Endothelial cell of umbilical vein (primary cell): ENCODE measurements at regions not wholly inside any gene's neighbourhood (a gene's known extent, or its start where the extent isn't known, plus 50 kb on each side); places are given as distances from the start of the nearest gene placed in this dataset.

ENCODE experiments used
- BruUV-seq: library from RNA; stranded (reverse); fragments of 400-500 nt; replicated peaks from 2 replicates; lab custom pipeline; 2021; lab: Mats Ljungman, UMichigan
- CTCF ChIA-PET: fragments of 300-600, 350-600 bp; sonication (Branson Sonifier 250); formaldehyde crosslinking; loops from one replicate; lab custom pipeline; 2021; ENCODE audit warnings: antibody characterized with exemption, inconsistent platforms; lab: Charles Lee
- POLR2A ChIA-PET: fragments of 300-600, 350-600 bp; sonication (Branson Sonifier 250); formaldehyde crosslinking; loops from one replicate; lab custom pipeline; 2021; ENCODE audit warnings: antibody characterized with exemption, inconsistent platforms; lab: Charles Lee
- DNase-seq: peaks from one replicate; pipeline ENCODE4 v3.0.0-alpha.2; 2011; ENCODE audit warnings: low read depth, low spot score
- FAIRE-seq: peaks from 2 replicates; lab custom pipeline; 2011; peaks lifted over from hg19 to GRCh38; lab: Jason Lieb, UNC
- H2AFZ ChIP-seq: 2 replicates; pipeline ENCODE4 v1.6.0; 2012; ENCODE audit warnings: low read depth, low read length, control low read depth, inconsistent platforms
- H3K27ac ChIP-seq: 2 replicates; pipeline ENCODE4 v1.5.1; 2011; ENCODE audit warnings: low read depth, mild to moderate bottlenecking, control low read depth, low read length, moderate library complexity; ENCODE audit not compliant: insufficient read depth
- H3K27me3 ChIP-seq, 2 experiments: 2 replicates each; pipeline versions ENCODE4 v1.6.0 to v1.6.1; 2011; ENCODE audit warnings: low read length in 2 of 2, mixed read lengths in 1 of 2; ENCODE audit not compliant: control insufficient read depth in 2 of 2, insufficient read depth in 2 of 2
- H3K36me3 ChIP-seq, 2 experiments: 2 replicates in 1 of 2; 3 replicates in 1 of 2; pipeline ENCODE4 v1.5.1; 2011; ENCODE audit warnings: low read length in 2 of 2, mild to moderate bottlenecking in 1 of 2, moderate library complexity in 1 of 2; ENCODE audit not compliant: control insufficient read depth in 2 of 2, insufficient read depth in 2 of 2; ENCODE audit errors: extremely low read depth in 1 of 2
- H3K4me1 ChIP-seq: 3 replicates; pipeline ENCODE4 v1.5.1; 2011; ENCODE audit warnings: mild to moderate bottlenecking, low read length; ENCODE audit not compliant: control insufficient read depth, insufficient read depth; ENCODE audit errors: extremely low read depth
- H3K4me2 ChIP-seq: 2 replicates; pipeline ENCODE4 v1.6.1; 2011; ENCODE audit warnings: low read length, control low read depth, mixed read lengths; ENCODE audit not compliant: insufficient read depth
- H3K4me3 ChIP-seq, 3 experiments: fragments of 200-600 bp in 1 of 3; sonication (generic), shearing (Covaris generic) in 1 of 3; replicated peaks in 1 of 3; 2 replicates each; pipeline ENCODE4 v1.5.1; 2011 to 2016; ENCODE audit warnings: control low read depth in 3 of 3, low read length in 3 of 3, mild to moderate bottlenecking in 2 of 3, inconsistent platforms in 1 of 3, low read depth in 1 of 3, moderate library complexity in 1 of 3; ENCODE audit not compliant: insufficient read depth in 1 of 3
- H3K79me2 ChIP-seq: 2 replicates; pipeline ENCODE4 v1.6.0; 2012; ENCODE audit warnings: low read length, inconsistent platforms; ENCODE audit not compliant: control insufficient read depth, insufficient read depth
- H3K9ac ChIP-seq: replicated peaks from 2 replicates; pipeline ENCODE3; 2011; ENCODE audit warnings: low read length, control low read depth; ENCODE audit not compliant: insufficient read depth; ENCODE audit errors: extremely low read depth
- H3K9me1 ChIP-seq: replicated peaks from 3 replicates; pipeline ENCODE4 v1.6.0; 2011; ENCODE audit warnings: mild to moderate bottlenecking, low read length; ENCODE audit not compliant: control insufficient read depth, insufficient read depth; ENCODE audit errors: extremely low read depth
- H3K9me3 ChIP-seq: replicated peaks from 2 replicates; pipeline ENCODE4 v1.5.1; 2012; ENCODE audit warnings: low read length, inconsistent platforms; ENCODE audit not compliant: control insufficient read depth, insufficient read depth
- H4K20me1 ChIP-seq: replicated peaks from 2 replicates; pipeline ENCODE3; 2011; ENCODE audit warnings: mild to moderate bottlenecking, low read length; ENCODE audit not compliant: control insufficient read depth, insufficient read depth; ENCODE audit errors: extremely low read depth
- CTCF ChIP-seq, 2 donors: IDR thresholded peaks; 1 replicate in 1 of 2; 2 replicates in 1 of 2; pipeline ENCODE4 v1.5.1; 2011; ENCODE audit warnings: low read length in 2 of 2, mild to moderate bottlenecking in 2 of 2, moderate library complexity in 2 of 2, control low read depth in 1 of 2, inconsistent platforms in 1 of 2, low read depth in 1 of 2; ENCODE audit not compliant: insufficient read depth in 1 of 2; ENCODE audit errors: extremely low read depth in 1 of 2
- EZH2 ChIP-seq: IDR thresholded peaks from 2 replicates; pipeline ENCODE4 v1.6.1; 2012; ENCODE audit warnings: borderline replicate concordance, low read depth, mild to moderate bottlenecking, moderate library complexity, low read length, inconsistent platforms; ENCODE audit not compliant: severe bottlenecking
- FOS ChIP-seq: IDR thresholded peaks from 2 replicates; pipeline ENCODE4 v1.6.1; 2011; ENCODE audit warnings: mild to moderate bottlenecking, low read length, moderate library complexity, borderline replicate concordance; ENCODE audit not compliant: insufficient read depth
- GATA2 ChIP-seq: IDR thresholded peaks from 2 replicates; pipeline ENCODE4 v1.7.0; 2011; ENCODE audit warnings: low read depth, mild to moderate bottlenecking, moderate library complexity, mixed read lengths, low read length; ENCODE audit not compliant: insufficient read length, insufficient read depth
- JUN ChIP-seq: IDR thresholded peaks from 2 replicates; pipeline ENCODE4 v1.6.1; 2011; ENCODE audit warnings: borderline replicate concordance, low read depth; ENCODE audit not compliant: insufficient read length, insufficient read depth
- MAX ChIP-seq: IDR thresholded peaks from 2 replicates; pipeline ENCODE4 v1.6.1; 2011; ENCODE audit not compliant: insufficient read depth, insufficient read length
- MYC ChIP-seq: IDR thresholded peaks from one replicate; pipeline ENCODE4 v1.6.1; 2011; ENCODE audit warnings: mild to moderate bottlenecking, low read depth, low read length
- POLR2A ChIP-seq: IDR thresholded peaks from 2 replicates; pipeline ENCODE4 v1.6.1; 2012; ENCODE audit warnings: low read depth, mild to moderate bottlenecking, control low read depth, low read length
- POLR2AphosphoS5 ChIP-seq: IDR thresholded peaks from 2 replicates; pipeline ENCODE4 v1.6.1; 2012; ENCODE audit warnings: low read depth, mild to moderate bottlenecking, control low read depth, low read length, moderate library complexity; ENCODE audit not compliant: insufficient read depth
- dilution Hi-C: fragments of 300-500 bp; cut with MboI; formaldehyde crosslinking; loops from one replicate; pipeline ENCODE4 v1.15.0; 2019; ENCODE audit warnings: low sequenced_read_pairs; ENCODE audit not compliant: extremely low pct_ligation_motif_present
- intact Hi-C: fragments of 100-400 bp; cut with micrococcal nuclease; formaldehyde crosslinking; loops from one replicate; pipeline ENCODE4 v1.10.0; 2022

DNA sequence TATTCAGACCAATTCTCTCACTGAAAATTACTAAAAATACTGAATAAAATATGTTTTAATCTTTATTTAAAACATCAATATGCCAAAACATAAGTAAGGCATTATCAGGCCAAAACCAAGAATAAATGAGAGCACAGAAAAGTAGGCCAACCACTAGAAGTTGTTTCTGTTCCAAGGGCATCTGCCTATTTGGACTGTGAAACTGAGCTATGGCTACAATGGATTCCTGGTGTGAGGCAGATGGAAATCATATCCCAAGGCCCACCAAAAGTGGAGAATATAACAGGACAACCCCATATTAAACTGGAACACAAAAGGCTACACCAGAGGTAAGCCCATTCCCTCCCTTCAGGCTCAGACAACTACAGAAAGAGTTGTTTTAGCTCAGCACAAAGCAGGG lies 302.8 kb upstream of the IL12A start:
- Histone ChIP-seq H3K79me2 (no peaks in the 10 kb centered on the region), H3K36me3 (no peaks in the 10 kb centered on the region), H4K20me1 (no peaks in the 10 kb centered on the region), H3K4me3 (no peak overlapping the region), H3K9me1 (peaks cover 2% of the 10 kb centered on the region), H3K27me3 (peaks cover 0 to 6% of the 10 kb centered on the region in 2 experiments), H3K9ac (no peak overlapping the region), H3K9me3 (no peaks in the 10 kb centered on the region), H2AFZ (no peak overlapping the region), H3K27ac (no peak overlapping the region), H3K4me2 (no peak overlapping the region), H3K4me1 (no peaks in the 10 kb centered on the region)
- intact Hi-C loops = no loop called here
- no peak for TF ChIP-seq POLR2AphosphoS5
- TF ChIP-seq CTCF (IDR thresholded peaks at IDR 0.05; ENCODE audit: extremely low read depth in 1 of 2, insufficient read depth in 1 of 2, low read depth in 1 of 2, low read length in 2 of 2) = no peak
- TF ChIP-seq POLR2A = no peak
- TF ChIP-seq EZH2 = no peak
- TF ChIP-seq MYC = no peak
- TF ChIP-seq FOS = no peak
- no peak for TF ChIP-seq MAX
- TF ChIP-seq JUN = no peak
- no peak for TF ChIP-seq GATA2
- BruUV-seq = no TSS peak
- POLR2A ChIA-PET = no interaction called here
- FAIRE-seq (no peak), DNase-seq (no peak)
- CTCF ChIA-PET = interaction anchor here (0.9 to 1.7 kb wide), 2 partner anchors 9 to 47 kb away, joined by 3 to 4 read pairs; no protein-coding TSS in a partner anchor
- dilution Hi-C loops = no loop called here
